ENCODE measurements at regions not wholly inside any gene's neighbourhood (a gene's known extent, or its start where the extent isn't known, plus 50 kb on each side); places are given as distances from the start of the nearest gene placed in this dataset.

- TF ChIP-seq CTCF (conservative IDR thresholded peaks at IDR 0.05; ENCODE audit: low read depth, low read length), result no peak
- TF ChIP-seq EZH2phosphoT487 (IDR thresholded peaks at IDR 0.05; ENCODE audit: borderline replicate concordance, low read length), result no peak
These were observed 205.0 kb downstream of the RBFOX3 start for GRCh38 chr17:79405823-79406222.
